Gastroesophageal sphincter (tissue), 3 donors: ENCODE measurements at regions not wholly inside any gene's neighbourhood (a gene's known extent, or its start where the extent isn't known, plus 50 kb on each side); places are given as distances from the start of the nearest gene placed in this dataset.

Experiments used
- CTCF ChIP-seq, 4 experiments: fragments of 200-600 bp in 2 of 4; fragments of 450-650 bp in 2 of 4; sonication (generic) in 1 of 4; IDR thresholded peaks; one replicate each; pipeline ENCODE4 v1.5.1; 2017 to 2019; ENCODE audit warnings: antibody characterized with exemption in 4 of 4, mild to moderate bottlenecking in 2 of 4, moderate library complexity in 2 of 4
- POLR2A ChIP-seq, 2 donors: fragments of 450-650 bp; IDR thresholded peaks; one replicate each; pipeline ENCODE4 v1.6.1; 2017; ENCODE audit warnings: antibody characterized with exemption in 2 of 2, mild to moderate bottlenecking in 2 of 2, moderate library complexity in 1 of 2
- POLR2AphosphoS5 ChIP-seq: sonication (generic); formaldehyde crosslinking; IDR thresholded peaks from one replicate; pipeline ENCODE4 v1.6.1; 2017; ENCODE audit warnings: antibody characterized with exemption

GRCh38 chr2:76556018-76556417 lies 845.3 kb upstream of the GCFC2 start:
- TF ChIP-seq POLR2A (IDR thresholded peaks at IDR 0.05), result no peak
- TF ChIP-seq CTCF (IDR thresholded peaks at IDR 0.05), result no peak
- no peak for TF ChIP-seq POLR2AphosphoS5
